Pons (tissue), 1 donor: ENCODE measurements at regions not wholly inside any gene's neighbourhood (a gene's known extent, or its start where the extent isn't known, plus 50 kb on each side); places are given as distances from the start of the nearest gene placed in this dataset.
"Not testable (repeated sequence)": the region's sequence is repeated elsewhere in the genome, so short reads cannot be mapped to it uniquely, and the experiment has no call there.

ENCODE experiments used
- DNase-seq: peaks from one replicate; pipeline ENCODE4 v3.0.0-alpha.2; 2016; ENCODE audit warnings: low spot score

DNA sequence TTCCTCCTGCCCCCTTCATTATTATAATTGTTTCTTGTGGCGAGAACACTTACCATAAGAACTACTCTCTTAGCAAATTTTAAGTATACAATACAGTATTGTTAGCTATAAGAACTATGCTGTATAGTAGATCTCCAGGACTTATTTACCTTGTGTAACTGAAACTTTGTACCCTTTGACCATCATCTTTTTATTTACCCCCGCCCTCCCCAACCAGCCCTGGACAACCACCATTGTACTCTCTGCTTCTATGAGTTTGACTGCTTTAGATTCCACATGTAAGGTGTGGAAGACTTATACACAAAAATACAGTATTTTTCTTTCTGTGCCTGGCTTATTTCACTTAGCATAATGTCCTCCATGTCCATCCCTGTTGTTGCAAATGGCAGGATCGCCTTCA, 161.1 kb downstream of the PHF8 start:
- DNase-seq, result no peak

DNA sequence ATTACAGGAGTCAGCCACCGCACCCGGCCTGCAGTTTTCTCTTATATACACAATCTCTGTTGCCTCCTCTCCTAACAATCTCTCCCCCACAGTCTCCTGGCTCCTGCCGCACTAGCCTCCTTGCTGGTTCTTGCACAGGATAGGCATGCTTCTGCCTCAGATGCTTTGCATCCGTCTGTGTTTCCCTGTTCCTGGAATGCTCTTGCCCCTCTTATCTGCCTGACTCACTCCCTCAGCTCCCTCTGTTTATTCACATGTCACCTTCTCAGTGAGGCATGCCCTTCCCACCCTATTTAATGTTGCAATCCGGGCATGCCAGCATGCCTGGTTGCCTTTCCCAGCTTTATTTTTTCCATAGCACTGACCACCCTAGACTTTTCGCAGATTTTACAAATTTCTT, 161.9 kb downstream of the PHF8 start:
- no peak for DNase-seq

DNA sequence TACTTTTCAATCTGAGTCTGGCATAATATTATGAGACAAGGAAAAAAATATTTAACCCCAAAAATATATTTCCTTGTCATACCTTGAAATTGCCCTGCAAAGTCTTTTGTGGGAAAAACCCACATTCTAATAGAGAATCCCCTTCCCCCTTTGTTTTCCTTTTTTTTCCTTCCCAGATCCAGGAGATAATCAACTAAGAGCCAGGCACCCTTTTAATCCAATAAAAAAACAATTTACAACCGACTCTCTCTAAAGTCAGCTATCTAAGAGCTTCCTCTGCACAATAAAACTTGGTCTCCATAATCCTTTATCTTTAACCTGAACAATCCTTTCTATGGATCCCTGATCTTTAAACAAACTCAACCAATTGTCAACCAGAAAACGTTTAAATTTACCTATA, 163.5 kb downstream of the PHF8 start:
- not testable (repeated sequence) for DNase-seq

DNA sequence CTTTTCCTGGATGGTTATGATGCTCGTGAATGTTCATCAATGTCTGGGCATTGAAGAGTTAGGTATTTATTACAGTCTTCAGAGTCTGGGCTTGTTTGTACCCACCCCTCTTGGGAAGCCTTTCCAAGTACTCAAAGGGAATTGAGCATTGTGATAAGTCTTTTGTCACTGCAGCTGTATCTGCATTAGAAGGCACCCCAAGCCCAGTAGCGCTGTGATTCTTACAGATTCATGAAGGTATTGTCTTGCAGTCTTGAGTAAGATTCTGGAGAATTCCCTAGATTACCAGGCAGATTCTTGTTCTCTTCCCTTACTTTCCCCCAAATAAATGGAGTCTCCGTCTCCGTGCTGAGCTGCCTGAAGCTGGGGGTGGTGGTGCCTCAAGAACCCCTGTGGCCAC, 173.4 kb upstream of the HUWE1 start:
- no peak for DNase-seq

DNA sequence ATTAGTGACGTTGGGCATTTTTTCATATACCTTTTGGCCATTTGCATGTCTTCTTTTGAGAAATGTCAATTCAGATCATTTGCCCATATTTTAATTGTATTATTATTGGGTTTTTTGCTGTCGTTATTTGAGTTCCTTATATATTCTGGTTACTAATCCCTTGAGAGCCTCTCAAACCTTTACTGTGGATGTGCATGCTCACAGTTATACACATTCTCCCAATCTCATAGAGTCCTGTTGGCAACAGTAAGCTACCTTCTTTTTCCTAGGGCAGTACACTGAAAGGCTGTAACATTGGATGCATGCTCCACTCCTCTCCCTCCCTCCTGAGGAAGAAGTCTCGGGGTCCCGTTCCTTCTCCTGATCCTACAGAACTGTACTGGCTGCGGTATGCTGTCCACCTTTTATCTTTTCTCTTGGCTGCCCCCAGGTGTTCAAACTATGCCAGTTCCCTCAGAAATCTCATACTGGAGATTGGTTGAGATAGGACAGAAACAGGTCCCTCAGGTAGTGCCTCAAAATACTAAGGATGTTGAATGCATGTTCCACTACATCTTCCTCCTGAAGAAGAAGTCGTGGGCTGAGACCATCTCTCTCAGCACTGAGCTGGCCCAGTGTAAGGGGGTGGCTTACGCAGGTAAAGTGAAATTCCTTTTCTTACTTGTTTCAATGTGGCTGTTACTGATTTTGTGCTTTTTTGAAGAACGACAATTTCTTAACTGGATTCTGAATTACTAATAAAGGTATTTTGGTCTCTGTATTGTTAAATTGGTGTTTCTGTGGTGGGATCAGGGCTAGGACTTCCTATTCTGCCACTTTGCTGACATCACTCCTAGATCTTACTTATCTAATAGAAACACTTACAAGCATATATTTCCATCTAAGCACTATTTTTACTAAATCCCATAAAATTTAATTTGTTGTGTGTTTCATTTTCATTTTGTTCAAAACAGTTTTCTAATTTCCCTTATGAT, 145.4 kb upstream of the HUWE1 start:
- peak; percentile 14 for DNase-seq

DNA sequence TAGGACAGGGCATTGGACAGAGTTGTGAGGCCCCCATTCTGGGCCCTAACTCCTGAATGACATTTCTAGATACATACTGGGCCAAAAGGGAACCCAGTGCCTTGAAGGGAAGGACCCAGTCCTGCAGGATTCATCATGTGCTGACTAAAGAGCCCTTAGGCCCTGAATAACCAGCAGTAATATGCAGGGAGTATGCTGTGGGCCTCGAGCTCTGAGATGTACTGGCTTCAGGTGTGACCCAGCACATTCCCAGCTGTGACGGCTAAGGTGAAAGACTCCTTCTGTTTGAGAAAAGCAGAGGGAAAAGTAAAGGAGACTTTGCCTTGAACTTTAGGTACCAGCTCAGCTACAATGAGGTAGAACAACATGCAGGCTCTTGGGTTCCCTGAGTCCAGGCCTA, 138.2 kb upstream of the HUWE1 start:
- DNase-seq, result no peak

DNA sequence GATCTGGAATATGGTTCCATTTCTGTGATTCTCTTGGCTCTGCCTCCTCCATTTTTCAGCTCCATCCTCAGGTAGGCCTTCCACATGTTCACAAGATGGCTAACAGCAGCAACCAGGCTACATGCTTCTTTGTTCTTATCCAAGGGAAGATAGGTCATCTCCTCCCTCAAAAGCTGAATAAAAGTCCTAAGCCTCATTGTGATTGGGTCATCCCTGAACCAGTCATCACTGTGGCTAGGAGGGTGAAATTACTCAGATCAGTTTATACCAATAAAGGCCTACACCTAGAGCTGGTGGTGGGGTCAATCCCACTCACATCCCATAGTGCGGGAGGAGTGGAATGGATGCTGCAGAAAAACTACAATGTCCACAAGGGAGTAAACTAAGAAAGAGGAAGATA, 131.6 kb upstream of the HUWE1 start:
- DNase-seq, result not testable (repeated sequence)

DNA sequence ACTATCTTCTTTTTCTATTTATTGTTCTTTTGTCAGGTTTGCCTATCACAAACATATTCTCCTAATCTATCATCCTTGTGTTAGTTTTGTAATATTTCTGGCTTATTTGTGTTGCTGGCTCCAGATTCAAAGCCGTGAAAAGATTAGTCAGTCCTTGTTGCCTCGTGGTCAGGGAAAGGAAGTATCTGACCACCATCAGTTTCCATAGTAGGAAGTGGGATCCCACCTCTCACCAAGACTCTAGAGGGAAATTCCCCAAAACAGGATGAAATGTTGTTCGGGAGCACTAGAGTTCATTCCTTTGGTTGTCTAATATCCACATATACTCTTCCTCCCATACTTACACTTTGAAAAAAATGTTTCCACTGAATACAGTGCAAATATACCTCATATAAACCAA, 131.0 kb upstream of the HUWE1 start:
- DNase-seq, result no peak

DNA sequence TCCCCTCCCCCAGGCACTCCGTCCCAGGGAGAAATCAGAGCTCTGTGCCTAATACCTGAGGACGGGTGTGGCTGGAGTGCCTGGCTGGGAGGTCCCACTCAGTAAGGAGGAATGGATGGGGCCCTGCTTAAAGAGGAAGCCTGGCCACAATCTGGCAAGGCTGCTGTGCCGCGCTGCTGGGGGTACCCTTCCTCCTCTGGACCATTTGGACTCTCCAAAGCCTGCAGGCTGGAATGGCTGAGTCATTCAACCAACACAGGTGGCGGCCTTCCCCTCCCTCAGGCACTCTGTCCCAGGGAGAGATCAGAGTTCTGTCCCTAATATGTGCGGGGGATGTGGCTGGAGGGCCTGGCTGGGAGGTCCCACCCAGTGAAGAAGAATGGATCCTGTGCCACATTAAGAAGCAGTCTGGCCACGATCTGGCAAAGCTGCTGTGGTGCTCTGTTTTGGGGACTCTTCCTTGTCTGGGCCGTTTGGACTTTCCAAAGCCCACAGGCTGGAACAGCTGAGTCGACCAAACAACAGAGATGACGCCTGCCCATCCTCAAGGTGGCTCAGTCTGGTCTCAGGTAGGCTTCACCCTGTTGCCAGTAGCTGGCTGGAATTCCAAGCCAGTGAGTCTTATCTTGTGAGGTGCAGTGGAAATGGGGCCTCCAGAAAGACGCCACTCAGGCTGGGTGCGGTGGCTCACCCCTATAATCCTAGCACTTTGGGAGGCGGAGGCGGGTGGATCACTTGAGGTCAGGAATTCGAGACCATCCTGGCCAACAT, 127.3 kb upstream of the HUWE1 start:
- no peak for DNase-seq

DNA sequence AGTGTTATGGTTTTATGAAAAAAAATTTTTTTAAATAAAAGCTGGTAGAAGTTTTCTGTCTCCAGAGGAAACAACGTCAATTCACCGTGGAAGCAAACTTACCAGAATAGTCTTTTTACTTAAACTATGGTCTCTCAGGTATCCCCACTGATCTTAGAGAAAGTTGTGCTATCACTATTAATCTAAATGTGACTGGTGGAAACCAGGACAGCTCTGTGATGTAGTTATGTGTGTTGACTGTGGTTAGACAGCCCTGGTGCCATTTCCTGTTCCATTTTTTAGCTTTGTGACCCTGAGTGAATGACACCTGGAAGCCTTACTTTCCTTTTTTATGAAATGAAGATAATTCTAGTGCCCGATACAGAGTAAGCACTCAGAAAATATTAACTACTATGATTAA, 111.8 kb upstream of the HUWE1 start:
- no peak for DNase-seq

DNA sequence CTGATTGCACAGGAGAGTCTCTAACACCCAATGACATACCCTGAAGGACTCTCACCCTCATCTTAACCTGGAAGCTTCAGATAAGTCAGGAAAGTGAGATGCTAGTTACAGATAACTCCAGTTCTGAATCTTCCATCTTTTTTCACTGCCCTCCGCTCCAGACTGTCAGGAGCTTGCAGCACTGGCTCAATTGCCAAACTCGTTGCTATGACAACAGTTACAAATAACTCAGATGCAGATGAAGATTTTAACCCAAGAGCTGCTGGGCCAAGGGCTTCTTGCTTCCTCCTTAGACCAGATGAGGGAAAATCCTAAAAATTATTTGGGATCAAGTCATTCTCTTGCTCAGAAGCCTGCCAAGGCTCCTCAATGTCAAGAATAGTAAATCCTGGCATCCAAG, 109.1 kb upstream of the HUWE1 start:
- DNase-seq, result no peak

DNA sequence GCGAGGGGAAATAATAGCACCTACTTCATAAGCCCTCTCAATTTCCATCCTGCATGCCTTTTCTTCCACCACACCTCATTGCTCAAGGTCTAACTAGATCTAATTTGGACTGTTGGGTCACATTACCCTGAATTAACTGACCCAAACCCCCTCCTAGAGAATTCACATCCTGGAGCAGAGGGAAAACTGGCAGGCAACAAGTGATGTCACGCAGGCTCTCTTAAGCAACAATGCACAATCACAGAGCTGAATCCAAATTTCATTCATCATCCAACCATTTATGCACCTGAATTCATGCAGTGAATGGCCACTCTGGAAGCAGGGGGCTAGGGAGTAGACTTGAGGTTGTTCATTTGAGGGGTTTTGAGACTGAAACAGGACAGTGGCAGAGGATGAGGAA, 107.7 kb upstream of the HUWE1 start:
- no peak for DNase-seq

DNA sequence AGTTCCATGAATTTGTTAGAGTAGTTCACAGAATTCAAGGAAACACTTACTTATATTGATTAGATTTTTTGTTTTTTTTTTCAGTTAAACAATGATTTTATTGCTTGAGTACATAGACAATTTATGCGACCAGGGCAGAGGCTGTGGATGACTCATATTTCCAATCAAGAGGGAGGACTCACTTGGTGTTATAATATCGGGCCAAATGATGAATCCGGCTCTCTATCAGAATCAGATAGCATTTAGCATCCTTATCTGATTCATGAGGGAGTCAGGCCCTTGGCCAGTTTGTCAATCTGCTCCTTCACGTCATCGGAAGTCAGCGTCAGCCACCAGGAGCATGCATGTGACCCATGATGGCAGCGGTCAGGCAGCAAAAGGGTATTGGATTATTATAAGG, 82.3 kb upstream of the HUWE1 start:
- no peak for DNase-seq

DNA sequence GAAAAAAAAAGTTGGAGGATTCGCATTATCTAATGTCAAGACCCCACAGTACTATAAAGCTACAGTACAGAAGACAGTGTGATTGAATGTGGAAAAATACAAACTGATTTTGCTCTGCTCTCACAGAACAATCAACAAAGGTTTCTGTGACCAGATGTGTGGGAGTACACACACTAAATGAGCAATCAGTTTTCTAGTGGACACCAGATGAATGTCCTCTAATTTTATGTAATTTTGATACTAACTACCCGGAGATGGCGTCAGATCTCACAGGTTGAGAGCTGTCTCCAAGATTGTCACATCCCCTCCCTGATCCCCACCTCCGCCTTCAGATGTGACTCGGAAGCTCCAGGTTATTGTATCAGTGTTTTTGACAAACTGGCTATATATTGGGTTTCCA, 81.9 kb upstream of the HUWE1 start:
- peak; percentile 20 for DNase-seq

DNA sequence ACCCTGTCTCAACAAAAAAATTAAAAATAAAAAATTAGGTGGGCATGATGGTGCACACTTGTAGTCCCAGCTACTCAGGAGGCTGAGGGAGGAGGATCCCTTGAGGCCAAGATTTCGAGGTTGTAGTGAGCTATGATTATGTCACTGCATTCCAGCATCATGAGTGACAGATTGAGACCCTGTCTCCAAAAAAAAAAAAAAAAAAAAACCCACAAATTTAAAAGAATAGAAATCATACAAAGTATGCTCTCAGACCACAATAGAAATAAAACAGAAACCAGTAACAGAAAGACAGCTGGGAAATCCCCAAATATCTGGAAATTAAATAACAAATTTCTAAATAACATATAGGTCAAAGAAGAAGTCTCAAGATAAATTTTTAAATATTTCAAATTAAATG, 81.0 kb upstream of the HUWE1 start:
- no peak for DNase-seq

DNA sequence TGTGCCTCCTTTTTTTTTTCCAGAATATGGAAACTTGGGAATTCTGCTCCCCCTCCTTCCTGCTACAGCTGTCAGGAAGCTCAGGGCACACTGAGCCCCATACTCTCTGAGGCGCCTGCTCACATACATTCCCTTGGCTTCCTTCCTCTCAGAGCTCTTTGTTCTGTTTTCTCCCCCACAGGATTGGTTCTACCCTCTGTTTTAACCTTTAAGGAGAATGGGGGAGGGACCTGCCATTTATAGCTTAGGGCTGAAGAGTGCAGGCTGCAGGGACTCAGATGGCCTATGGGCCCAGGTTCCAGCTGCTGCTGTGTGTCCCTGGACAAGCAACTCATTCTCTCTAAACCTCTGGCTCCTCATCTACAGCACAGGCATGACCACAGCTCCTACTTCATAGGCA, 70.7 kb upstream of the HUWE1 start:
- DNase-seq, result not testable (repeated sequence)

DNA sequence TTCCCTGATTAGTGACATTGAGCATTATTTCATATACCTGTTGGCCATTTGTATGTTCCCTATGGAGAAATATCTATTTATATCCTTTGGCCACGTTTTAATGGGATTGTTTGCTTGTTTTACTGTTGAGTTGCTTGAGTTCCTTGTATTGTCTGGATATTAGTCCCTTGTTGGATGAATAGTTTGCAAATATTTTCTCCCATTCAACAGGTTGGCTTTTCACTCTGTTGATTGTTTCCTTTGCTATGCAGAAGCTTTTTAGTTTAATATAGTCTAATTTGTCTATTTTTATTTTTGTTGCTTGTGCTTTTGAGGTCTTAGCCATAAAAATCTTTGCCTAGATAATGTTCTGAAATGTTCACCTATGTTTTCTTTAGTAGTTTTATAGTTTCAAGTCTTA, 60.2 kb upstream of the HUWE1 start:
- DNase-seq, result no peak

DNA sequence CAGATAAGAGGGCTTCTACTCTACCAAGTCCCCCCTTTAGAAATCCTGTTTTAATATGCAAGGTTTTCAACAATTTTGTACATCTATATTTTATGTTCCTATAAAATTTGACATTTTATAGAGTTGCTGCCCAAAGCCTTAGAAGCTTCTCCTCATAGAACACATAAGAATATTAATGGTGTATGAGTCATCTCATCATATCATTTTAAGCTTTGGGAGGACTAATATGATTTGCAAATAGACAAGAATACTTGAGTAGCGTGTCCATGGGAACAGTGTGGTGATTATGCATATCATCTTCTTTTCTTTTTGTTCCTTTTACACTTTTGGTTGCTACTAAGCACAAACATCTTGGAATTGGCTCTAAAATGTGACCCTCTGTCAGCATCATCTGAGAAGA, 56.7 kb upstream of the HUWE1 start:
- DNase-seq, result no peak

DNA sequence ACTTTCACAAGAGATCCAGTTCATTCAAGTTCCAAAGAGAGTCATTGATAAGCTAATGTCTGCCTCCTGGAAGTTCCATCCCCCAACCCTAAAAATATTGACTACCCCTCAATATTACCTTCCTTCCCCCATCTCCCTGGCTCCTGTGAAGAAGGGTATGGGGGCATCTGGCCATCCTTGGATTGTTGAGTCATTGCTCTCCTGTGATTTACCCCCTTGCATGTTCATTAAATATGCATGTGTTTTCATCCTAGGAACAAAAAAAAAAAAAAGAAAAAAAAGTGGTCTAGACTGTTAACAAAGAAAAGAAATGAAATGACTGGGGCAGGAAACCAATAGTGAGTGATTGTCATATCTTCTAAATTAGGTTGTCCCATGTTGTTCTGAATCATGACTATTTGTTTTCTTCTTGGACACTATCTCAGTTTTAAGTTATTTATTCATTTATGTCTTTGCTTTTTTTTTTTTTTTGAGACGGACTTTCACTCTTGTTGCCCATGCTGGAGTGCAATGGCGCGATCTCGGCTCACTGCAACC, 51.9 kb upstream of the HUWE1 start:
- DNase-seq, result no peak
